IPS DF 6.9 (cell line): ENCODE measurements at regions not wholly inside any gene's neighbourhood (a gene's known extent, or its start where the extent isn't known, plus 50 kb on each side); places are given as distances from the start of the nearest gene placed in this dataset.

Experiments
- DNase-seq: peaks from one replicate; pipeline ENCODE4 v3.0.0-alpha.2; 2013; ENCODE audit warnings: low read depth, low spot score
- H3K27ac ChIP-seq: one replicate; pipeline ENCODE4 v1.5.1; 2013; ENCODE audit warnings: low read length, control low read depth
- H3K27me3 ChIP-seq: 2 replicates; pipeline ENCODE4 v1.6.1; 2013; ENCODE audit warnings: mild to moderate bottlenecking, low read length; ENCODE audit not compliant: control insufficient read depth, insufficient read depth
- H3K36me3 ChIP-seq: 2 replicates; pipeline ENCODE4 v1.6.1; 2013; ENCODE audit warnings: low read length; ENCODE audit not compliant: control insufficient read depth, insufficient read depth
- H3K4me1 ChIP-seq: 2 replicates; pipeline ENCODE4 v1.6.1; 2013; ENCODE audit warnings: low read length; ENCODE audit not compliant: control insufficient read depth, insufficient read depth
- H3K4me3 ChIP-seq: 2 replicates; pipeline ENCODE4 v1.5.1; 2013; ENCODE audit warnings: mild to moderate bottlenecking, low read length
- H3K9me3 ChIP-seq: 2 replicates; pipeline ENCODE4 v1.6.1; 2013; ENCODE audit warnings: low read length, inconsistent platforms; ENCODE audit not compliant: control insufficient read depth, insufficient read depth
- WGBS: extraction: QIAGEN DNeasy Blood & Tissue Kit; methylation state at CpG from one replicate; pipeline ENCODE4 v1.1.7; 2013; ENCODE audit warnings: mixed read lengths, missing lambda C conversion rate; ENCODE audit not compliant: insufficient read length, insufficient coverage; 5-methylcytosine and 5-hydroxymethylcytosine counted together

DNA sequence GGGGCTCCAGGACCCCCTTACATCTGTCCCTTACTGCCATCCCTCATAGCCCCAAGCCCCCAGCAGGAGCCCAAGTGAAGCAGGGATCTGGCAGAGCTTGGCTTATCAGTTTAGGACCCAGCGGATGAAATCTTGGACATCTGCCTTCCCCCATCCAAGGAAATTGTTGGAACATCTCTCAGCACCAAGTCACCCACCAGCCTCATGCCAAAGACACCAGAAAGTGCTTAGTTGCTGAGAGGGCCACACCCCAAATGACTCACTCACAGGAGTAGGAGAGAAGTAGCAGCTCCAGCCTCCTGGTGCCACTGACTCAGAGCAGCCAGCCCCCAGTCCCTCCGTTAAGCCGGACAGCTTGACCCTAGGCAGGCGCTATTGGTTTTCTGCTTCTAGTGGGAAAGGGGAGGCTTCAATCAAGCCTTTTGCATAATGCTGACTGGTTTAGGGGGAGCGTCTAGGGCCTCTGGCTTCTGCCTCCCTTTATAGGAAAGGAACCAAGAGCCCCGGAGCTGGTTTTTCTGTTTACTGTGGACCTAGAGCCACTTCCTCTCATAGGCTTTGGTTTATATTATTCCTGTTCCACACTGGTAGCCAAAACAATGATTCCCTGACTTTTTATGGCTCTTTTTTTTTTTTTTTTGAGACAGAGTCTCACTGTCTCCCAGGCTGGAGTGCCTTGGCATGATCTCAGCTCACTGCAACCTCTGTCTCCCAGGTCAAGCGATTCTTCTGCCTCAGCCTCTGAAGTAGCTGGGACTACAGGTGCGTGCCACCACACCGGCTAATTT, 114.2 kb upstream of the IPO9 start:
- H3K27me3 ChIP-seq, result no peaks in the 10 kb centered on the region
- no peaks in the 10 kb centered on the region for H3K4me1 ChIP-seq
- no peak overlapping the region for H3K27ac ChIP-seq
- no peaks in the 10 kb centered on the region for H3K36me3 ChIP-seq
- no CpG with 5 or more reads among the region's 9 CpGs for WGBS
- H3K4me3 ChIP-seq, result no peak overlapping the region
- H3K9me3 ChIP-seq, result no peaks in the 10 kb centered on the region
- DNase-seq, result no peak

DNA sequence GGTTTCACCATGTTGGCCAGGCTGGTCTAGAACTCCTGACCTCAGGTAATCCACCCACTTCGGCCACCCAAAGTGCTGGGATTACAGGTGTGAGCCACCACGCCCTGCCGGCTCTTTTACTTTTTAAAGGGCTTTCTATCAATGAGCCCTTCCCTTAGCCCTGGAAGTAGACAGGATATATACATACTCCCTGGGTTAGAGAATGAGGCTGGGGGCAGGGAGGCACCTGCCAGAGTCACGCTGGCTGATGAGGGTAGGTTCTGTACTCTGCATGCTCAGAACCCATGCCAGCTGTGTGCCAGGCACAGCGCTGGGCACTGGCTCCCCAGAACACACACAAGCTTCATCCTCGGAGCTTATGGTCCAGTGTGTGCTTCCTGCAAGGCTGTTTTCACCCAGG, 113.6 kb upstream of the IPO9 start:
- no peak overlapping the region for H3K27ac ChIP-seq
- WGBS, result no CpG with 5 or more reads among the region's 6 CpGs
- no peak for DNase-seq
- no peaks in the 10 kb centered on the region for H3K36me3 ChIP-seq
- no peak overlapping the region for H3K4me3 ChIP-seq
- no peaks in the 10 kb centered on the region for H3K27me3 ChIP-seq
- no peaks in the 10 kb centered on the region for H3K4me1 ChIP-seq
- H3K9me3 ChIP-seq, result no peaks in the 10 kb centered on the region

DNA sequence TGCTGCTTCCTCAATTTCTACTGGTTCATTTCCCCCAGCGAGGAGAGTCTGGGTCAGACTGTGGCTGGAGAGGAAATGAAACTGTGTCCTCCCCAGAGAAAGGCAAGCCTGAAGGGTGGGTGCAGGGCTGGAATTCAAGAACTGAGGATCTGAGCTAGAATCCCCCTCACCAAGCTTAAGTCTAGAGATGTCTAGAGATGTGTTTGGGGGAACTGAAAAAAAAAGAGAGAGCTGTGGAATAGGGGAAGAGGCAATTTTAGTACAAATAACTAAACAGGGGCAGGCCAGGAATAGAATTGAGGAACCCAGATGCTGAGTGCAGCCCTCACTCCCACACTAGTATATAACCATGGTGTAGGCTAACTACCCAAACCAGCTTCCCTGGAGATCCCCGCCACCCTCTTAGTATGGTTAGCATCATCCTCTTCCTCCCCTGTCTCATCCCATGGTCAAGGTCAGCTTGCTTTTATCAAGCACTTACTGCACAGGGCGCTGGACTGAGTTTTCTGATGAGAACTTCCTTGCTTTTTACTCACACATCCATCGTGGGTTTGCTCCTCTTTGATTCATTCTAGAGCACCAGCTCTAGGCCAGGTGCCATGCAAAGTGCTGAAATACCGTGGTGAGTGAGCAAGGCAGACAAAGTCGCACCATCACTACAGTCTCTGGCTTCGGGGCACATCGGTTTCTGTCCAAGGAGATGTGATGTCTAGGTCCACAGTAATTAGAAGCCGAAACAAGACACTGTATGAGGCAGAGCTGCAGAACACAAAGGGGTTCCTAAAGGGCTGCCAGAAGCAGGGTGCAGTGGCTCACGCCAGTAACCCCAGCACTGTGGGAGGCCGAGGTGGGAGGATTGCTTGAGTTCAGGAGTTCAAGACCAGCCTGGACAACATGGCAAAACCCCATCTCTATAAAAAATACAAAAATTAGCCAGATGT, 112.9 kb upstream of the IPO9 start:
- no peak for DNase-seq
- H3K9me3 ChIP-seq, result no peaks in the 10 kb centered on the region
- H3K27ac ChIP-seq, result no peak overlapping the region
- no peaks in the 10 kb centered on the region for H3K4me1 ChIP-seq
- H3K36me3 ChIP-seq, result no peaks in the 10 kb centered on the region
- H3K27me3 ChIP-seq, result no peaks in the 10 kb centered on the region
- no peak overlapping the region for H3K4me3 ChIP-seq
- WGBS, result no CpG with 5 or more reads among the region's 11 CpGs

DNA sequence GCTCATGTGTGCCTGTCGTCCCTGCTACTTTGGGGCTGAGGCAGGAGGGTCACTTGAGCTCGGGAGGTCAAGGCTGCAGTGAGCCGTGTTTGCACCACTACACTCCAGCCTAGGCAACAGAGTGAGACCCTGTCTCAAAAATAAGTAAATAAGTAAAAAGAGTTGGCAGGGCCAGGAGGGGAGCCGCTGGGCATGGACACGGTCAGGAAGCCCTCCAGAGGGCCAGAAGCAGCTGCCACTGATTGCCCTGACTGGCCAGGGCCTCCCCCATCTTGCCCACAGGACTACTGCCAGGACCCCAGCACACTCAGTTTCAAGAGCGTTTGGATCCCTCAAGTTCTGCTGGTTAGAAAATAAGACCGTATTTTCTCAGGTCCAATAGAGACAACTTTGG, 112.2 kb upstream of the IPO9 start:
- no peak overlapping the region for H3K27ac ChIP-seq
- no peak overlapping the region for H3K4me3 ChIP-seq
- H3K9me3 ChIP-seq, result no peaks in the 10 kb centered on the region
- no CpG with 5 or more reads among the region's 7 CpGs for WGBS
- H3K4me1 ChIP-seq, result no peaks in the 10 kb centered on the region
- DNase-seq, result no peak
- no peaks in the 10 kb centered on the region for H3K36me3 ChIP-seq
- H3K27me3 ChIP-seq, result no peaks in the 10 kb centered on the region

DNA sequence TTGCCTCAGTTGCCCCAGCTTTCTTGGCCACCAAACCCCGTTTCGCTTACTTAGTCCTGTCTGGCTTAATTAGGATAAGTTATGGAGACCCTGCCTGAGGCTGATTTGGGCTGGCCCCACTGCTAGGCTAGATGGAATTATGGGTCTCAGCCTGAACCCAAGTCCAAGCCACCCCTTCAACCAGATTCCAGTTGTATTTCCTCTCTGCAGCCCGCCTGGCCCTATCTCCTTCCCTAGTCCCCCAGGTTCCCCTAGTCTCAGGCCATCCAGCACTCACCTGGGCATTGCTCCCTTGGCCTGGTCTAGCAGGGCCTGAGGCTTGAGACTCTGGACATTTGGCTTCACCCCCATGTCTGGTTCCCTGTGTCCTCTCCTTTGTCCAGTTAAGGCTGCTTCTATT, 111.7 kb upstream of the IPO9 start:
- Histone ChIP-seq H3K4me3 (no peak overlapping the region), H3K9me3 (no peaks in the 10 kb centered on the region), H3K4me1 (no peaks in the 10 kb centered on the region), H3K27me3 (no peaks in the 10 kb centered on the region), H3K36me3 (no peaks in the 10 kb centered on the region), H3K27ac (no peak overlapping the region)
- no CpG with 5 or more reads among the region's 3 CpGs for WGBS
- DNase-seq, result no peak

DNA sequence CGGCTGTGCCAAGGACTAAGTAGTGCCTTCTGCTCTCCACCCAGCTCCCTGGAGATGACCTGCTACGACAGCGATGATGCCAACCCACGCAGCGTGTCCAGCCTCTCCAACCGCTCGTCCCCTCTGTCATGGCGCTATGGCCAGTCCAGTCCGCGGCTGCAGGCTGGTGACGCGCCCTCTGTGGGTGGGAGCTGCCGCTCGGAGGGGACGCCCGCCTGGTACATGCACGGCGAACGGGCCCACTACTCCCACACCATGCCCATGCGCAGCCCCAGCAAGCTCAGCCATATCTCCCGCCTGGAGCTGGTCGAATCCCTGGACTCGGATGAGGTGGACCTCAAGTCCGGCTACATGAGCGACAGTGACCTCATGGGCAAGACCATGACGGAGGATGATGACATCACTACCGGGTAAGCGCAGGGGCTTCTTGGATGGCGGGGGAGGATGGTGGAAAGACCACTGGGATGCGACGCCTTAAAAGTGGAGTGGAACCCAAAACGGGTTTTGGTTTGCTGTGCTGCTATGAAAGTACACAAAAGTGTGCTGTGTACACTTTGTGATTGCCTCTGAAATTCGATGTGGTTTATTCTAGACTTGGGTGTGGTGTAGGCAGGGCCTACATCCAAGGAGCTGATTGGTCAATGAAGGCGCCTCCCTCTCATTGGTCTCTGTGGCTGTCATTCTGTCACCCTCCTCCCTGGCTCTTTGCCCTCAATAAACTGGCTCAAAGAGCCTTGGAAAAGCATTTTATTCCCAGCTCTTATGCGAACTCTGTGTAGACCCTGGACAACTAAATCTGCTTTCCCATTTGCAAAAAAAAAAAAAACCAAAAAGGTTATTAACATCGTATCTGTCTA, 110.4 kb upstream of the IPO9 start:
- DNase-seq, result no peak
- Histone ChIP-seq H3K4me1 (no peaks in the 10 kb centered on the region), H3K27ac (no peak overlapping the region), H3K9me3 (no peaks in the 10 kb centered on the region), H3K36me3 (no peaks in the 10 kb centered on the region), H3K27me3 (no peaks in the 10 kb centered on the region), H3K4me3 (no peak overlapping the region)
- WGBS, result no CpG with 5 or more reads among the region's 36 CpGs

DNA sequence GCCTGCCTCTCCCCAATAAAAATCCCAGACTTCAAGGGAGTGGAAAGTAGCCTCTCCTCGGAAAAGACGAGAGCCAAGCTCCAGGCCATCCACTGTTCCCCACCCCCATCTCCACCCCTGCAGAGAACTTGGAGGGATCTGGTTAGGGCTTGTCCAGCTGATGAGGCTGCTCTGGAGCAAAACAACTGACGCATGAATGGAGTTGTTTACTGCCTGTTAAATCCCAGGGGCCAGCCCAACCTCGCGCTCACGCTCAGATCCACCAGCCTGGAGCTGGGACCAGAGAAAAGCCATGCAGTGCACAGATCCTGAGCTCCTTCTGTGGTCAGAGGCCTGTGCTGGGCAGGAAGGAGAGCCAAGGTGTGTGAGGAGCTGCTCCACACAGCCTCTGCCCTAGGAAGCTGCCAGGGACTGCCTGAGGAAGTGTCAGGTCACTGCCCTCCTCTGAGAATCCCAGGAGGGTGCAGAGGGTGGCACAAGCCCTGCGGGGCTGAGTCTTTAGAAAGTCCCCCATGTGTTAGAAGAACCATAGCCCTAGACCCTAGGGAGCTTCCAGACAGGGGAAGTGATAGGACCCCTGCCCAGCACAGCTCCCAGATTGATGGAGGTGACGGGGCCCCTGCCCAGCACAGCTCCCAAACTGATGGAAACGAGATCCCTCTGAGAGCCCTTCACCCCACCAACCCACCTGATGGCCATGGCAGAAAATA, 109.0 kb upstream of the IPO9 start:
- H3K4me3 ChIP-seq, result no peak overlapping the region
- H3K36me3 ChIP-seq, result no peaks in the 10 kb centered on the region
- H3K4me1 ChIP-seq, result no peaks in the 10 kb centered on the region
- no peaks in the 10 kb centered on the region for H3K27me3 ChIP-seq
- no peaks in the 10 kb centered on the region for H3K9me3 ChIP-seq
- H3K27ac ChIP-seq, result no peak overlapping the region
- no CpG with 5 or more reads among the region's 9 CpGs for WGBS
- no peak for DNase-seq

DNA sequence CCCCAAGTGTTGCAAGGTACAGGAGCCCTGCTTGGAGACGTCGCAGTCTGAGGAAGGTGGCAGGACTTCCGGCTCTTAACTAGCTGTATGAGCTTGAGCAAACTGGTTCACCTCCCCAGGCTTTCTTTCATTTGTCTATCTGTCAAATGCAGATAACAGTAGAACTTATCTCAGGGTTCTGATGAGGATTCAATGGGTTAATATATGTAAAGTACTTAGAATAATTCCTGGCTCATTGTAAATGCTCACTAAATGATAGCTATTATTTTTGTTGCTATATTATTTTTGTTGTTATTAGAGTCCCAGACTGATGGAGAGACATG, 108.5 kb upstream of the IPO9 start:
- H3K4me1 ChIP-seq, result no peaks in the 10 kb centered on the region
- WGBS, result no CpG with 5 or more reads among the region's 3 CpGs
- H3K9me3 ChIP-seq, result no peaks in the 10 kb centered on the region
- no peak overlapping the region for H3K27ac ChIP-seq
- no peak for DNase-seq
- no peaks in the 10 kb centered on the region for H3K36me3 ChIP-seq
- H3K4me3 ChIP-seq, result no peak overlapping the region
- no peaks in the 10 kb centered on the region for H3K27me3 ChIP-seq

DNA sequence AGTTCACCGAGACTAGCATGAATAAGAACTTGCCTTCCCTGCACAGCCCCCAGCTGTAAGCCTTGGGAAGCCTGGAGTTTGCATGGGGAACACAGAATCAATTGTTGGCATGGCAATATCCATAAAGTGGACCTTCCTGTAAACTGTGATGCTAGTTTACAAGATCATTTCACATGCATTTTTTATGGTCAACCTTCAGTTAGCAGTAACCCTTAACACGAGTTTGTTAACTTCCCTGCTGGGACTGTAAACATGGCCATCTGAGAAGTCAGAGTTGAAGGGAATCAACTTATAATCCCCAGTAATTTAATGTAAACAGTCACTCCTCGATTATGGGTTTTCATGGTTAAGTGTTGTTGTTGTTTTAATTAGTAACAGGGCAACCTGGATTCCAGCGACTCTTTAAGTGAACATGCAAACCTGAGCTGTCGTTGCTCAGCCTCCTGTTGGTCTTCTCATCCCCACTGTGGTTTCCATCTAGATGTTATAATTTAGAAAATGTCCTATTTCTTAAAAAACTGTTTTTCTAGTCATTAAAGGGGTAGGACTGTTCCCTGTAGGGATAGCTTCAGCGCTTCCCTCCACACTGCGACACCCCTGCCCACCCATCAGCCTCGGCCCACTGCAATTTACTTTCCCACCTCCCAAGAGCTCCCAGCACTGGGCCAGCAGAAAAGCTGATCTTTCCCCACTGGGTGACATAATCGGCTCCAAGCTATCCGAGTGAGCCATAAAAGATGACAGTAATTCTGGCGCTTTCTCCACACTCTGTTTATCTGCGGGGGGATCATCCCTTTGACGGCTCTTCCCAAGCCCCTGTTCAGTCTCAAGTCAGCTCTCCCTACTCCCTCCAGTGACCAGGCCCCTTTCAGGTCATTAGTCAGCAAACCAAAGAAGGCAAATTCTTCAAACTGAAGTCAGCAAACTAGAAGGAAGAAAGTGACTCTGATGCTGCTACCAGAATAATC, 107.6 kb upstream of the IPO9 start:
- no peak overlapping the region for H3K27ac ChIP-seq
- no CpG with 5 or more reads among the region's 13 CpGs for WGBS

More for the DNA sequence above, 107.6 kb upstream of the IPO9 start:
- Histone ChIP-seq H3K36me3 (no peaks in the 10 kb centered on the region), H3K4me3 (no peak overlapping the region), H3K4me1 (no peaks in the 10 kb centered on the region), H3K9me3 (no peaks in the 10 kb centered on the region), H3K27me3 (no peaks in the 10 kb centered on the region)
- DNase-seq, result no peak
